Right ventricle myocardium superior (tissue), 1 donor: ENCODE measurements at regions not wholly inside any gene's neighbourhood (a gene's known extent, or its start where the extent isn't known, plus 50 kb on each side); places are given as distances from the start of the nearest gene placed in this dataset.
"Not testable (repeated sequence)": the region's sequence is repeated elsewhere in the genome, so short reads cannot be mapped to it uniquely, and the experiment has no call there.

Experiments
- ATAC-seq: fragments of 200-7000 bp; cut with Tn5 transposase; one replicate; pipeline ENCODE4 v1.9.1; 2020; ENCODE audit warnings: mild to moderate bottlenecking; ENCODE audit not compliant: poor library complexity
- DNase-seq: peaks from one replicate; pipeline ENCODE4 v3.0.0-alpha.2; 2020
- intact Hi-C: fragments of 100-400 bp; cut with DNase I; formaldehyde crosslinking; loops from one replicate; pipeline ENCODE4 v1.11.2; 2022
- donor health status: DM: no; HTN: yes; CAD: no; lungs with severe emphysema.

DNA sequence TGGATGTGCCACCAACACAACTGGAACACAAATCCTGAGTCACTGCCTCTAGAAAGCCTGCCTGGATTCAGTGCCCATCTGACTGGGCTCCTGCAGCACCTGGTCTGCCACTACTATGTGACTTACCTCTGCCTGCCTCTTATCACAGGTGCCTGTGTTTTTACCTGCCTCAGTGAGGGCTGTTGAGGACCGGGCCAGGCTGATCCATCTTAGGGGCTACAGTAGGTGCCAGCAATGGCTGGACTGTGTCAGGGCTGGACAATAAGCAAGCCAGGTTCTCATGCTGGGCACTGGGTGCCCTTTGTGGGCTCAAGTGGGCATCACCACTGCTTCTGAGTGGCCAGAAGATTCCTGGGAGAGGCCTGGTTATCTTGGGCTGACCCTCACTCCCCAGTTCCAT lies 948.6 kb upstream of the TPTE start:
- DNase-seq, ATAC-seq, intact Hi-C loops: not testable (repeated sequence)

DNA sequence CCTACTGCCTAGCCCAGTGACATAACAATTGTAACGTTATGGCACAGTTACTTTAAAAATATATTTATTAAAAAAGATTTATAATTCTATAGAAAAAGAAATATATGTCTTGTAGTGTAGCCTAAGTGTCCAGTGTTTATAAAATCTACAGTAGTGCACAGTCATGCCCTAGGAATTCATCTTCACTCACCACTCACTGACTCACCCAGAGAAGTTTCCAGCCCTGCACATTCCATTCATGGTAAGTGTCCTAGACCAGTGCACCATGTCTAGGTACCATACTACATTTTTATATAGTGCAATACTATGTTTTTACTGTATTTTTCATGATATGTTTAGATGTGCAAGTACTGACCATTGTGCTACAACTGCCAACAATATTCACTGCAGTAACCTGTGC lies 947.9 kb upstream of the TPTE start:
- DNase-seq, intact Hi-C loops, ATAC-seq: not testable (repeated sequence)

DNA sequence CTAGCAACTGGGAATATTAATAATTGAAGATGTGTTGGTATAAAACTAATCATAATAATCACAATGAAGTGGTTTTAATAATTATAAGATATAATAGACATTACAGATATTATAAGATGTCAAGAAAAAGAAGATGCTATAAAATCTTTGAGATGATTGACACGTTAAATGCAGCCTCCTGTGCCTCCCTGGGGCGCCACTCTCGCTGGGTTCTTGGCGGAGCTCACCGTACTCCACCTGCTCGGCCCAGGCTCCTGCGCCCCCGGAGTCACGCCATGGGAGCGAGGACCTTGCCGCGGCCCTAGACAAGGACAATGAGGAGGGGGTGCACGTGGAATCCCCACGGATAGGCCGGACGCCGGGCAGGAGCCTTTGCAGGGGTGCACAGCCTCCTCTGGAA lies 942.1 kb upstream of the TPTE start:
- not testable (repeated sequence) for DNase-seq, ATAC-seq

DNA sequence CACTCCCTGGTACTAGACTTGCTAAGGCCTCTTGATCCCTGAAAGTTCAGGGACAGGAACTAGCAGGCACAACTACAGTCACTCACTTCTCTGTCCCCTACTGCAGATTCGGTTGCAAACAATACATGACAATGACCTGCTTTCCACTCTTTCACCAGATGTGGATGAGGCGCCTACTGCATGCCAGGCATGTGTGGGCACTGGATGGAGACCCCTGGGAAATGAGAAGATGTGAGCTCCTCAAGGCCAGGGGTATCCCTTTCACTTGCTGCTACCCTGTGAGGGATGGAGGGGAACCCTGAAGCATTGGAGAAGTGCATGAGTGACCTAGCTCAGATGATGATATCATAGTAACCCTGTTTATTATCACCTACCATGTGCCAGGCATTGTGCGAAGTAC lies 933.4 kb upstream of the TPTE start:
- DNase-seq, ATAC-seq, intact Hi-C loops: not testable (repeated sequence)

More for the DNA sequence above, 942.1 kb upstream of the TPTE start:
- intact Hi-C loops, result not testable (repeated sequence)

DNA sequence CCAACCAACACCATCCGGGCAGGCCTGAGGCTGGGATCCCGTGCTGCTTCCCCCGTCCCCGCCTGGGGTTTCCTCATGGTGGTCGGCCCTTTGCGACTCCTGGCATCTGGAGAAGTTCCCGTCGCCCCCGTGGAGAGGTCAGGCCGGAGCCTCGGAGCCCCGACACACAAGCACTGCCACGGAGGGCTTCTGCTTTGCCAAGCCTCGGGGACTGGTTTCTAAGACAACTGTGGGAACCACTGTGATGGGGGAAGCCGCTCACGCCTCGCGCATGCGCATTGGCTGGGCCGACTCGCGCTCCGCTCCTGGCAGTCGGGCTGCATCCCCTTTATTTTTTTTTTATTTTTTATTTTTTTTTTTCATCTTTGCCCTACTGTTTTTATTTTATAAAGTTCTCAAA lies 928.8 kb upstream of the TPTE start:
- ATAC-seq, intact Hi-C loops, DNase-seq: not testable (repeated sequence)

DNA sequence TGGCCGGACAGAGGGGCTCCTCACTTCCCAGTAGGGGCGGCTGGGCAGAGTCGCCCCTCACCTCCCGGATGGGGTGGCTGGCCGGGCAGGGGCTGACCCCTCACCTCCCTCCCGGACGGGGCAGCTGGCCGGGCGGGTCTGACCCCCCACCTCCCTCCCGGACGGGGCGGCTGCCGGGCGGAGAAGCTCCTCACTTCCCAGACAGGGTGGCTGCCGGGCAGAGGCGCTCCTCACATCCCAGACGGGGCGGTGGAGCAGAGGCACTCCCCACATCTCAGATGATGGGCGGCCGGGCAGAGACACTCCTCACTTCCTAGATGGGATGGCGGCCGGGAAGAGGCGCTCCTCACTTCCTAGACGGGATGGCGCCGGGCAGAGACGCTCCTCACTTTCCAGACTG lies 927.7 kb upstream of the TPTE start:
- not testable (repeated sequence) for ATAC-seq

DNA sequence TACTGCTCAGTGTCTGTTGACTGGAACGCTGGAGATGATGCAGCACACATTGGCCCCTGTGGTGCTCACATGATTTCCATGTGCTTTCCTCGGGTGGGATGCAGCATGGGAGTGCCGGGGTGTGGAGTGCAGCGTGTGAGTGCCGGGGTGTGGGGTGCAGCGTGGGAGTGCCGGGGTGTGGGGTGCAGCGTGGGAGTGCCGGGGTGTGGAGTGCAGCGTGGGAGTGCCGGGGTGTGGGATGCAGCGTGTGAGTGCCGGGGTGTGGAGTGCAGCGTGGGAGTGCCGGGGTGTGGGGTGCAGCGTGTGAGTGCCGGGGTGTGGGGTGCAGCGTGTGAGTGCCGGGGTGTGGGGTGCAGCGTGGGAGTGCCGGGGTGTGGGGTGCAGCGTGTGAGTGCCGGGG lies 907.4 kb upstream of the TPTE start:
- intact Hi-C loops, DNase-seq, ATAC-seq: not testable (repeated sequence)

More for the DNA sequence above, 927.7 kb upstream of the TPTE start:
- intact Hi-C loops, DNase-seq: not testable (repeated sequence)

DNA sequence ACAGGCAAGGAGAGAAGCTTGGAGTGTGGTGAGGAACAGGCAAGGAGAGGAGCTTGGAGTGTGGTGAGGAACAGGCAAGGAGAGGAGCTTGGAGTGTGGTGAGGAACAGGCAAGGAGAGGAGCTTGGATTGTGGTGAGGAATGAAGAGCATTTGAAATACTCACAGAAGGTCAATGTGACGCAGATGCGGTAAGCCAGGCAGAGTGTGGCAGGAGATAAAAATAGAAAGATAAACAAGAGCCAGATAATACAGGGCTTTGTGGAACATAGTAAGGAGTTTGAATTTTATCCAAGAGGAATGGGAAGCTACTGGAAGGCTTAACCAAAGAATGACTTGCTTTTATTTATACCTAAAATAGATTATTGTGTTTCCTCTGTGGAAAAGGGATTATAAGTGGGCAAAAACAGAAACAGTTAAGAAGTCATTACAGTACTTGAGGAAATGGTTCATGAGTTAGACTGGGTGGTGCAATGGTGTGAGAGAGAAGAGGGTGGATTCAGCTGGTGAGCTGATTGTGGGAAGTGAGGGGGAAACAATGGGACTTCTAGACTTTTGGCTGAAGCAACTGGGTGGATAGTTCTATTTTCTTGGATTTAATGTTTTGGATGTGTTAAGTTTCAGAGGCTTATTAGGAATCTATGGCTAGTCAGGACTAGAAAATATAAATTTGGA lies 900.1 kb upstream of the TPTE start:
- intact Hi-C loops, DNase-seq: not testable (repeated sequence)
- ATAC-seq, result peak; percentile 68

DNA sequence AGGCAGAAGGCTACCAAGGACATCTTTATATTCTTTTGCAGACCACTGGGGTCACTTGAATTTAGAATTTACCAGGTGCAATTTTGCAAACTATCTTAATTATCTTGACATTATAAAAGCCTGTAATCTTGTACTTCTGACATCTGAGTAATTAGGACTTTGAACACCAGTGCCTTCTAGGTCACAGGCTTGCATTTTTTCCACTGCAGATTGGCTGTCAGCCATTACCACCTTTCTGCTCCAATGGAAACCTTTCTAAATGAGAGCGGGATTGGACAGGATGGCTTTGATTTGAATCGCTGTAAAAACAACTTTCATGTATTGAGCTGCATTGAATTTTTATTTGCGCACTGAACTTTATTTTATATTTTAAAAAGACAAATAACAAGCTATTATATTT lies 893.3 kb upstream of the TPTE start:
- DNase-seq, intact Hi-C loops: not testable (repeated sequence)
- peak; percentile 45 for ATAC-seq

DNA sequence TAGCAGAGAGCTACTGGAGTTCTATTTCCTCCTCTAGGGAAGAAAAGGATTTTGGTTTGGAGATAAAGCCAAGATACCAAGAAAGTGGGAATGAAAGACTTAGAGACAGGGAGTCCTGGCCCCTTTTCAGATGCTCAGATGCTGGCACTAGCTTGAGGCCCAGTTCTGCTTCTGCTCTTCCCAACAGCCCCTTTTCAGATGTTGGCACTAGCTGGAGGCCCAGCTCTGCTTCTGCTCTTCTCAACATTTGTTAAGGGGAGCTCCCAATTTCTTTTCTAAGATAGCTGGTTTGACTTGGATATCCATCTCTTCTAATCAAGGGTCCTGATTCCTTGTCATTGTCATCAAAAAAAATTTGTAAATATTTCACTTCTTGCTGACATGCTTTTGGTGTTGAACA lies 874.0 kb upstream of the TPTE start:
- intact Hi-C loops, DNase-seq, ATAC-seq: not testable (repeated sequence)

DNA sequence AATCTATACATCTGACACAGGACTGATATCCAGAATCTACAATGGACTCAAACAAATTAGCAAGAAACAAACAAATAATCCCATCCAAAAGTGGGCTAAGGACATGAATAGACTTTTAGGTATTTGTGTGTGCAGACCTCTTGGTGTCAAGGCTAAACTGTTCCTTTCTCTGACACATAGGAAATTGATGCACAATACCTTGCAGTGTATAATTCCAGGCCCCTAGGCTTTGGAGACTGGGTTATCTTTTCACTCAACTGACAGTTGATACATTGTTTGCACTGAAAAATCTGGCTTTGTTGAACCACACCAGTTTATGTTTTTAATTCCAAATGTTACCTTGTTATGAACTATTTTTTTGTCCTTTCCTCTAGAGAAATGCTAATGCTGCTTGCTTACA lies 873.1 kb upstream of the TPTE start:
- DNase-seq, intact Hi-C loops, ATAC-seq: not testable (repeated sequence)

DNA sequence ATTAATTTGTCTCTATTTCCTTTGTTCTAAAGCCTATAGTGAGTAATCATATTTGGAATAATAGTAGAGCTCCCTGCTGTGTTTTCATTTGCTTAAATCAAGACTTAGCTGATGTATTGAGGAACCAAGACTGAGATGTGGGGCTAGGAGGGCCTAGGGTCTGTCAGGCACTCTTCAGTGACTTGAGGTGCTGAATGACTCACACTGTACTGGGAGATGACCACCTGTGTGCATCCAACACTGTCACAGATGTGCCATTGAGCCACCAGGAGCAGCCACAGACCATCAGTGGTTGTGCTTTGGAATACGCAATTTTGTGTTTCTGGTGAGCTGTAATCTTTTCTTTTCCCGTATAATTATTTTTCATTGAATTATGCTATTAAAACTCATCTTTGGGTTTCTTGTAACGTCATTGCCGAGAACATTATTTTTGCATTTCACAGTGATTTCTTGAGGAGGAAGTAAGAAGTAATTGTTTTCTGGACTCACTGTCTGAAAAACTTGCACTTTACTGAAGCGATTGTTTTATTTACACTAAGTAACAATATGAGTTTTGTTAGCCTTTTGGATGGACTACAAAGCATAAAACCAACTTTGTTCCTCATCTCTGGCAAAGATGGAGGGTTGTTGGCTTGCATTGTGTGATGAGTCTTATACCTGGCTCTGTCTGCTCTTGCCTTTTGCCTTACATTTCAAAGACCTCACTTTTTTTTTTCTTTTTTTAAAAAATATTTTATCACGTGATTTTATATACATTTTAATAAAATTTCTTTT lies 872.2 kb upstream of the TPTE start:
- intact Hi-C loops, ATAC-seq, DNase-seq: not testable (repeated sequence)

DNA sequence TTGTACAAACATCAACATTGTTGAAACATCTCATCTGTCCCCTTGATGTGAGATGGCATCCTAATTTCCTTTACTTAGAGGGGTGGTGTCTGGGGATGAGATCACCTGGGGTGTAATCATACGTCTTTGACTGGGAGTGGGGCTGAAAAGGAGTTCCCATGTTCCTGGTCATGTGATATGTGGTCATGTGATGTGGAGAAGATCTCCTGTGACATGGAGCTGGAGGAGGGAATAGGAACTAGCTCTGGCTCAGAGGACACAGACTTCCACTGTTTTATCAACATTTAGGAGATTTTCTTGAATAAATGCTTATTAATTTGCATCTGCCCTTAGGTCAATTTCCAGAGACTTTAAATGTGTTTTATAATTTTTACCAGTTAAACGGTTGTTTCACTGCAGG lies 868.6 kb upstream of the TPTE start:
- ATAC-seq, result not testable (repeated sequence)

DNA sequence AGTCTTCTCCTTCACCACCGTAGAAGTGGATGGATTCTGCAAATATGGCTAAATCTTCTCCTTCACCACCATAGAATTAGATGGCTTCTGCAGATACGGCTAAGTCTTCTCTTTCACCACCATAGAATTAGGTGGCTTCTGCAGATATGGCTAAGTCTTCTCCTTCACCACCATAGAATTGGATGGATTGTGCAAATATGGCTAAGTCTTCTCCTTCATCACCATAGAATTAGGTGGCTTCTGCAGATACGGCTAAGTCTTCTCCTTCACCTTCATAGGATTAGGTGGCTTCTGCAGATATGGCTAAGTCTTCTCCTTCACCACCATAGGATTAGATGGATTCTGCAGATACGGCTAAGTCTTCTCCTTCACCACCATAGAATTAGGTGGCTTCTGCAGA lies 866.2 kb upstream of the TPTE start:
- DNase-seq, ATAC-seq, intact Hi-C loops: not testable (repeated sequence)

More for the DNA sequence above, 868.6 kb upstream of the TPTE start:
- DNase-seq, intact Hi-C loops: not testable (repeated sequence)

DNA sequence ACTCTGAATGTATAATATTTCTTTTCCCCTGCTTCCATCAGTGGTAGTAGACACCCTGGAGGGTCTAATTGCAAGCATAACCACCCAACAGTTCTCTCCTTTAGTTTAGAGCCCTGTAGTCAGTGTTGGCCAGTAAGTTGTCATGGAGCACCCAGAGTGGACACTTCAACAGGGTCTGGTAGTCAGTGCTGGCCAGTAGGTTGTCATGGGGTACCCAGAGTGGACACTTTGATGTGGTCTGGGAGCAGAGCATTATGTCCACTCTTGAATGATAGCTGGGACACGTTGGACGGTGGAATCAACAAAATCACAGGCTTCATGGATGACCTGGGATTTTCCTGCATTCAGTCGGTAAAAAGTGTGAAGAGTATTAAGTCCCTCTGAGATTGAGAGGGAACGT lies 864.9 kb upstream of the TPTE start:
- DNase-seq, intact Hi-C loops: not testable (repeated sequence)

DNA sequence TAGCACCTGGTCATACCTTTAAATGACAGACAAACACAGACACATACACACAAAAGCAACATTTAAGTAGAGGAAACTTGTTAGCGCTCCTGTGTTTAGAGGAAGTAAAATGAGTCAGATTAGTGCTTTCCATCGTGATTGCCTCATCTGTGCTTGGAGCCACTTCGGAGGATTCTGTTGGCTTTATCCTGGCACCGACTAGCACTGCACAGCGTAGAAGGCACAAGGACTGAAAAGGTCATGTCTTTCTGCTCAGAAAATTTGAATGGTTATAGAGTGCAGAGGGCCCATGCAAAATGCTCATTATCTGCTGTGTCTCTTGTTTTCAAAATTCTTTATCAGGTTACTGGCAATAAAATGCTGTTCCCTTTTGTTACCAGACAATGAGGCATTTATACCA lies 863.6 kb upstream of the TPTE start:
- DNase-seq, ATAC-seq, intact Hi-C loops: not testable (repeated sequence)

More for the DNA sequence above, 864.9 kb upstream of the TPTE start:
- peak; percentile 15 for ATAC-seq

DNA sequence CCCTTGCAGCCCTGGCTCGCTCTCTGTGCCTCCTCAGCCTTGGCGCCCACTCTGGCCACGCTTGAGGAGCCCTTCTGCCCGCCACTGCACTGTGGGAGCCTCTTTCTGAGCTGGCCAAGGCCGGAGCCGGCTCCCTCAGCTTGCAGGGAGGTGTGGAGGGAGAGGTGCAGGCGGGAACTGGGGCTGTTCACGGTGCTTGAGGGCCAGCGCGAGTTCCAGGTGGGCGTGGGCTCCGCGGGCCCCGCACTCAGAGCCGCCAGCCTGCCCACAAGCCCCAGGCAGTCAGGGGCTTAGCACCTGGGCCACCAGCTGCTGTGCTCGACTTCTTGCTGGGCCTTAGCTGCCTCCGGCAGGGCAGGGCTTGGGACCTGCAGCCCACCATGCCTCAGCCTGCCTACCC lies 861.5 kb upstream of the TPTE start:
- ATAC-seq, DNase-seq, intact Hi-C loops: not testable (repeated sequence)

DNA sequence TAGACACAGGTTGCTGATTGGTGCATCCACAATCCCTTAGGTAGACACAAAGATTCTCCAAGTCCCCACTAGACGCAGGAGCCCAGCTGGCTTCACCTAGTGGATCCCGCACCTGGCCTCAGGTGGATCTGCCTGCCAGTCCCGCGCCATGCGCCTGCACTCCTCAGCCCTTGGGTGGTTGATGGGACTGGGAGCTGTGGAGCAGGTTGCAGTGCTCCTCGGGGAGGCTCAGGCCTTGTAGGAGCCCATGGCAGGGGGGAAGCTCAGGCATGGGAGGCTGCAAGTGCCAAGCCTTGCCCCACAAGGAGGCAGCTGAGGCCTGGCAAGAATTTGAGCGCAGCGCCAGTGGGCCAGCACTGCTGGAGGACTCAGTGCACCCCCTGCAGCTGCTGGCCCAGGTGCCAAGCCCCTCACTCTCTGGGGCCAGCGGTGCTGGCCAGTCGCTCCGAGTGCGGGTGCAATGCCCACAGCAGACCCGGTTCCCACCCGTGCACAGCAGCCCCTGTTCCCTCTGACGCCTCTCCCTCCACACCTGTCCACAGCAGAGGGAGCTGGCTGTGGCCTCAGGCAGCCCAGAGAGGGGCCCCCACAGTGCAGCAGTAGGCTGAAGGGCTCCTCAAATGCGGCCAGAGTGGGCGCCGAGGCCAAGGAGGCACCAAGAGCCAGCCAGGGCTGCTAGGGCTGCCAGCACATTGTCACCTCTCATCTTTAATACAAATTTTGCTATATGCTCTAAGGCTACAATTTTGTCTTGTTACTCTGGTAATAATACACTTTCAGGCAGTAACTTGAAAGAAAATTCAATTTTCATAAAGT lies 857.3 kb upstream of the TPTE start:
- ATAC-seq, intact Hi-C loops, DNase-seq: not testable (repeated sequence)

DNA sequence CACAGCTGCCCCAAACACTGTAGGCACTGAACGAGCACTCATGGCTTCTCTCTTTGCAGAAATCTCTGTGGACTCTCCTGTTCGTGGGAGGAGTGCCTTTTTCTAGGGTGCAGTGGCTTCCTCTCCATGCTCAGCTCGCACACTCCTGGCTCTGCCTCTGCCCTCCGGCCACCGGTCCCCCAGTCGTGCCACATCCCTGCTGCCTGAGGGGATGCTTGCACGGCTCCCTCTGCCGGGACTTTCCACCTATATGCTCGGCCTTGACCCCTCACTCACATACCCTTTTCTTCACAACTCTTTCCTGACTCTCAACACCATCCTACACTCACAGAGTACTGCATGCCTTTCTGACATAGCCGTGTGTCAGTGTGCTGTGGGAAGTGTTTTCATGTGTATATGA lies 845.6 kb upstream of the TPTE start:
- DNase-seq, intact Hi-C loops, ATAC-seq: not testable (repeated sequence)
